ENCODE measurements at regions not wholly inside any gene's neighbourhood (a gene's known extent, or its start where the extent isn't known, plus 50 kb on each side); places are given as distances from the start of the nearest gene placed in this dataset.

- no peak for TF ChIP-seq CTCF (IDR thresholded peaks at IDR 0.05; ENCODE audit: insufficient read depth, low read depth, low read length, missing control alignments)
- no peak for DNase-seq (ENCODE audit: low read depth)
- no peak overlapping the region for H3K4me3 ChIP-seq (ENCODE audit: low read depth, low read length)
Observed at GRCh38 chr6:168791917-168792316, 350.9 kb downstream of the SMOC2 start.

- TF ChIP-seq CTCF (IDR thresholded peaks at IDR 0.05; ENCODE audit: insufficient read depth, low read depth, low read length, missing control alignments), result no peak
- DNase-seq (ENCODE audit: low read depth), result no peak
- no peak overlapping the region for H3K4me3 ChIP-seq (ENCODE audit: low read depth, low read length)
Observed at GRCh38 chr6:168789699-168790098, 348.7 kb downstream of the SMOC2 start.

GRCh38 chr6:168785720-168786511 lies 344.9 kb downstream of the SMOC2 start:
- no peak for TF ChIP-seq CTCF (IDR thresholded peaks at IDR 0.05; ENCODE audit: insufficient read depth, low read depth, low read length, missing control alignments)
- H3K4me3 ChIP-seq (ENCODE audit: low read depth, low read length), result no peak overlapping the region
- no peak for DNase-seq (ENCODE audit: low read depth)

- TF ChIP-seq CTCF (IDR thresholded peaks at IDR 0.05; ENCODE audit: insufficient read depth, low read depth, low read length, missing control alignments), result no peak
- no peak for DNase-seq (ENCODE audit: low read depth)
- H3K4me3 ChIP-seq (ENCODE audit: low read depth, low read length), result no peak overlapping the region
Observed at GRCh38 chr6:168784426-168784825, 343.4 kb downstream of the SMOC2 start.

GRCh38 chr6:168783720-168784119 lies 342.7 kb downstream of the SMOC2 start:
- DNase-seq (ENCODE audit: low read depth), result no peak
- TF ChIP-seq CTCF (IDR thresholded peaks at IDR 0.05; ENCODE audit: insufficient read depth, low read depth, low read length, missing control alignments), result no peak
- H3K4me3 ChIP-seq (ENCODE audit: low read depth, low read length), result no peak overlapping the region

GRCh38 chr6:168782187-168782751 lies 341.3 kb downstream of the SMOC2 start:
- no peak for DNase-seq (ENCODE audit: low read depth)
- H3K4me3 ChIP-seq (ENCODE audit: low read depth, low read length), result no peak overlapping the region
- no peak for TF ChIP-seq CTCF (IDR thresholded peaks at IDR 0.05; ENCODE audit: insufficient read depth, low read depth, low read length, missing control alignments)
